NOMO-1 (cell line): ENCODE measurements at regions not wholly inside any gene's neighbourhood (a gene's known extent, or its start where the extent isn't known, plus 50 kb on each side); places are given as distances from the start of the nearest gene placed in this dataset.
"Not testable (repeated sequence)": the region's sequence is repeated elsewhere in the genome, so short reads cannot be mapped to it uniquely, and the experiment has no call there.

Experiments
- DNase-seq, 2 experiments: peaks; one replicate each; lab custom pipeline; 2025; ENCODE audit not compliant: unreplicated experiment in 2 of 2; lab: John Stamatoyannopoulos, UW

- DNase-seq = not testable (repeated sequence)
These were observed 135.2 kb downstream of the FAM72B start for GRCh38 chr1:121048769-121049443.

- not testable (repeated sequence) for DNase-seq
These were observed 134.0 kb downstream of the FAM72B start for GRCh38 chr1:121050097-121050496.

DNA sequence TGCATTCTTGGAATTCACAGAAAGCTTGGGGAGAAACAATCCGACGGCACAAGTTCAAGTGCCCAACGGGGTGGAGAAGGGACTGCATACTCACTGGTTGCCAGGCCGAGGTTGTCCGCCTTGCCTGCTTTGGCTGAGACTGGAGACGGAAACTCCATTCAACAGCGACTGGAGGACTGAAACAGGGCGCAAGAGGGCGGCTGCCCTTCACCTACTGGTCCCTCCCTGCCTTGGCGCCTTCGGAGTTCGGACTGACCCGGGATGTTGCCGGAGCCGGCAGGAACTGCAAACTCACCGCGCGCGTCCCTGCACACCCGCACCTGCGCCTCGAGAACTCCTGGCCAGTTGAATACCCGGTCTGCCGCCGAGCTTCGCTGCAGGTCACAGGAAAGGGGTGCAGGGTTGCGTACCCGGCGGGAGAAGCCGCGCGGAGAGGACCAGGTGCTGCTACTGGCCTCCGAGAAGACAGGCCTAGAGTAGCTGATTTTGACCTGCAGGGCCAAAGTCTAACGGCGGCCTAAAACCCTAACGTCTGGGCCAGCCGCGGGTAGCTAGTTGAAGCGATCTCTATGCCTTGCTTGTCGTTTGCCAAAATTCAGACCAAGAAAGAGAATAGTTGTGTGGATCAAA lies 132.9 kb downstream of the FAM72B start:
- not testable (repeated sequence) for DNase-seq

- DNase-seq = not testable (repeated sequence)
These were observed 132.0 kb downstream of the FAM72B start for GRCh38 chr1:121052081-121052660.

GRCh38 chr1:121054928-121055327 lies 129.2 kb downstream of the FAM72B start:
- DNase-seq = not testable (repeated sequence)

DNA sequence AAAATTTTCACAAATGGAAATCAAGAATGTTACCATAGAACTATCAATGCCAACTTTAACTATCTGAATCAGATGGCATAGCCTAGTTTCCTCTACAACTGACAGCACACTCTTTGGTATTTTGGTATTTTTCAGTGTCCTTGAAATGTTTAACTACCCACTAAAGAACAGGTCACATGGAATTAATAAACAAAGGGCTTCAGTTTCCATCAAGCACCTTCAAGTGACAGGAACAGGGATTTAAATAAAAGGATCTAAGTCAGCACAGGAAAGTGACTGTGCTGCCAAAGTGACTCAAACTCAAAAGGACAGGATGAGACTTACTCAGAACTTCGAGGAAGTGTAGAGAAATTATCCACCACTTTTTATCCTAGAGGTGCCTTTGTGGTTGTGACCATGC lies 117.2 kb downstream of the FAM72B start:
- DNase-seq = not testable (repeated sequence)

DNA sequence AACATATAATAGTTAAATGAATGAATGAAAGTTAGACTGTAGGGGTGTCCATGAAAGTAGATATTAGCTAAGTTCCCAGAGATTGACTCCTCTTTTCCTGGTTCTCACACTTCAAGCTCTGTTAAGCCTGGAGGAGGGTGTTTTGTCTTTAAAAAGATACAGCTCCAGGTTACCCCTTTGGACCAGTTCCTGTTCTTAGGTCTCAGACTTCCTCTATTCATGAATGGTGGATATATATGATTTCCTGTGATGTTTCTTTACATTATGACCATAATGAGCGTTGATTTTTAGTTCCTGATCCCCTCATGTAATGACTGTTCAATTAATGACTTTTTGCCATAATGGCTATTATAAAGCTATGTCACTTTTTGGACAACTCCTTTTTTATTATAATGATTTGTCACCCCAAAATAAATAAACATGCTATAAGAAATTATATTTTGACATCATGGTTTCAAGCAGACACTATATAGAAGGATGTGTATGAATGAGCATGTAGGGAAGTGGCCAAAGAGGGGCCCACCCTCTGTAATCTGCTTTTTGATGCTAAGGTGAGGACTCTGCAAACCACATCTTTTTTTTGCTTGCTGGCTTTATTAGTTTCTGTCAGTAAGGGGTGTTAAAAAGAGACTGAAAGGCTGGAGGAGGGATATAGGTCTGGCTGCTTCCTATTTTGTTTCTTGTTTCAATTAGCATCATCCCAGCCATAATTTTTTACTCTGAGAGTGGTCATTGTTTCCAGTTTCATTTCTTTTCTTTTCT lies 115.2 kb downstream of the FAM72B start:
- not testable (repeated sequence) for DNase-seq

GRCh38 chr1:121073852-121074251 lies 110.3 kb downstream of the FAM72B start:
- DNase-seq = peak in 1 of 2 experiments; percentile 25

- DNase-seq = not testable (repeated sequence)
These were observed 108.8 kb downstream of the FAM72B start for GRCh38 chr1:121075254-121075805.

DNA sequence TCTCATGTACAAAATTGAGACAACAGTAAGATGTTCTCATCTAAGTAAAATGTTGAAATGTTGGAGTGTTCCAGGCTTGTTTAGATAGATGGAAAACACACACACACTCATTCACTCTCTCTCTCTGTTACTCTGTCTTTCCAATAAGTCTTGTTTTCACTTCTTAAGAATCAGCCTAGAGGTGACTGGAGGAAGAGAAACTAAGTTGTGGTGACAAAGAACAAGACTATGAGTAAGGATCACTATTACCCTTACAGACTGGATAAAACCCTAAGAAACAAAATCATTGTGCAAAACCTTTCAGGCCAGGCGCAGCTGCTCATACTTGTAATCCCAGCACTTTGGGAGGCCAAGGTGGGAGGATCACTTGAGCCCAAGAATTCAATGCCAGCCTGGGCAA lies 107.5 kb downstream of the FAM72B start:
- not testable (repeated sequence) for DNase-seq

DNA sequence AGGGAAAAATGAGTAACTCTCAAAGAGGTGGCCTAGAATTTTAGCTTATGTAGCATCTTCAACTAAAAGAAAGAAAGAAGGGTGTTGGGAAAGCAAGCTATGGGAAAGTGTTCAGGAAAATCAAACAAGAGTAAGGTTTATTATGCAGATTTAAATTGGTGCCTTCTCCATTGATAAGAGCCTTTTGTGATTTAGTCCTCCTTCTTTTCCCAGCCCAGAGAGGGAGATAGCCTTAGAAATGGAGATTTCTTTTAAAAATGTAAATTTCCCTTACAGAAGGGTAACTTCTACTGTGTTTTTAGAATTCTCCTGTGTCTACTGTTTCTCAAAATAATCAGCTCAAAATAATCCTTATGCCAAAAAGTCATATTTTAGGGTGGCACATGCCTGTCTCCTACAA lies 104.5 kb downstream of the FAM72B start:
- not testable (repeated sequence) for DNase-seq

GRCh38 chr1:121080197-121080903 lies 103.8 kb downstream of the FAM72B start:
- not testable (repeated sequence) for DNase-seq

DNA sequence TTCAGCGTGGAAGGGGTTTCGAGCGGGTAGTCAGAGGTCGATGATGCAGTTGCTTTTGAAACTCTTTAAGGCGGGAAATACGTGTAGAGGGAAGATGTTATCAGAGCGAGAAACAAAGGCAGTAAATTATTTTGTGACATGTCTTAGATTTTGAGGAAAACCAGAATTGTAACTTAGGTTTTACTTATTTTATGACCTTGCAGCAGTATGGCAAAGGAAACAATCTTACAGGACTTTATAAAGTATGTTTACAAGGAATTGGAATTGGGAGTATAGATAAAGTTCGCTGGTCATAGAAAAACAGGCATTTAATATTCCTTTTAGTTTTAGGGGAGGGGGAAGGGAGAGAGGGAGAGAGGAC lies 103.3 kb downstream of the FAM72B start:
- DNase-seq = not testable (repeated sequence)

- DNase-seq = not testable (repeated sequence)
These were observed 102.4 kb downstream of the FAM72B start for GRCh38 chr1:121081625-121082199.

DNA sequence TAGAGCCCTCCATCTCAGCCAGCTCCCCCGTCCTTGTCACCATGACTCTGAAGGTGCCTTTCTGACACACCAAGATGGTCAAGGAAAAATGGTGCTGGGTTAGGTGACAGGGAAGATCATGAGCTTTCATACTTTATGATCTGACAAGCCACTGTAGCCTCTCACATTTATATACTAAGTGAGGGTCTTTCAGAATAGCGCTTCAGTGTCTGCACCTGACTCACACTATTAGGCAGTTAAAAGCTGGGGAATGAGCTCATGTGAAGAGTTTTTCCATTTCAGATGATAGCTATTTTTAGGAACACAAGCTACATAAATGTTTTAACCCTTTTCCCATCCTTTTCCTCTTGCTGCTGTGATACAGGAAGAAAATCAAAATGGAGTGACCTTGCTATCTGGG lies 101.1 kb downstream of the FAM72B start:
- DNase-seq = not testable (repeated sequence)

- DNase-seq = not testable (repeated sequence)
These were observed 97.9 kb downstream of the FAM72B start for GRCh38 chr1:121086249-121086648.

GRCh38 chr1:121087221-121087620 lies 96.9 kb downstream of the FAM72B start:
- peak in 1 of 2 experiments; percentile 38 for DNase-seq

DNA sequence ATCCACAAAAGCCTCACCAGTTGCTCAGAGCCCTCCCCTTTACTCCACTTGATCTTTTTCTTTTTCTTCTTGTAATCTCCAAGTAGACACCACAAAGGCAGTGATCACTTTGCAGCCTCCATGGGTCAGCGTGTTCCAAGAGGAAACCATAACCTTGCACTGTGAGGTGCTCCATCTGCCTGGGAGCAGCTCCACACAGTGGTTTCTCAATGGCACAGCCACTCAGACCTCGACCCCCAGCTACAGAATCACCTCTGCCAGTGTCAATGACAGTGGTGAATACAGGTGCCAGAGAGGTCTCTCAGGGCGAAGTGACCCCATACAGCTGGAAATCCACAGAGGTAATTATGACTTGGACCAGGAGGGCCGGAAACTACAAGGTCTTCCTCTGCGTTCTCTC lies 95.6 kb downstream of the FAM72B start:
- DNase-seq = not testable (repeated sequence)

GRCh38 chr1:121092329-121092968 lies 91.7 kb downstream of the FAM72B start:
- DNase-seq = peak; percentile 69 to 80
